Chondrocyte (in vitro differentiated cells): ENCODE measurements at regions not wholly inside any gene's neighbourhood (a gene's known extent, or its start where the extent isn't known, plus 50 kb on each side); places are given as distances from the start of the nearest gene placed in this dataset.
"Not testable (repeated sequence)": the region's sequence is repeated elsewhere in the genome, so short reads cannot be mapped to it uniquely, and the experiment has no call there.

Experiments used
- DNase-seq: peaks from one replicate; pipeline ENCODE4 v3.0.0; 2021; ENCODE audit warnings: mixed read lengths, low spot score
- H3K27ac Mint-ChIP-seq: one replicate; pipeline ENCODE4 v1.8.0; 2021; ENCODE audit warnings: mild to moderate bottlenecking, moderate library complexity, mixed read lengths; ENCODE audit not compliant: unreplicated experiment
- H3K27me3 Mint-ChIP-seq: 2 replicates; pipeline ENCODE4 v1.8.0; 2021; ENCODE audit warnings: low read depth, mixed read lengths
- H3K36me3 Mint-ChIP-seq: 2 replicates; pipeline ENCODE4 v1.8.0; 2021; ENCODE audit warnings: low read depth, mixed read lengths
- H3K4me1 Mint-ChIP-seq: 2 replicates; pipeline ENCODE4 v1.8.0; 2021; ENCODE audit warnings: low read depth, mild to moderate bottlenecking, mixed read lengths
- H3K4me3 Mint-ChIP-seq: one replicate; pipeline ENCODE4 v1.8.0; 2021; ENCODE audit warnings: mild to moderate bottlenecking, moderate library complexity, mixed read lengths; ENCODE audit not compliant: unreplicated experiment
- H3K9me3 Mint-ChIP-seq: 2 replicates; pipeline ENCODE4 v1.8.0; 2021; ENCODE audit warnings: low read depth, mixed read lengths
- CTCF ChIP-seq: fragments of 200-600 bp; sonication (generic); IDR thresholded peaks from 2 replicates; pipeline ENCODE4 v1.5.0; 2021; ENCODE audit warnings: antibody characterized with exemption, mild to moderate bottlenecking, moderate library complexity

- no peak overlapping the region for H3K27ac Mint-ChIP-seq
- H3K9me3 Mint-ChIP-seq, result peaks cover 15% of the 10 kb centered on the region
- no peaks in the 10 kb centered on the region for H3K4me1 Mint-ChIP-seq
- no peaks in the 10 kb centered on the region for H3K36me3 Mint-ChIP-seq
- no peak for DNase-seq
- no peak for TF ChIP-seq CTCF
- peaks cover 8% of the 10 kb centered on the region for H3K27me3 Mint-ChIP-seq
- H3K4me3 Mint-ChIP-seq, result no peak overlapping the region
Observed at GRCh38 chr12:131311764-131312163, 358.1 kb downstream of the ADGRD1 start.

- not testable (repeated sequence) for DNase-seq, H3K36me3 Mint-ChIP-seq, H3K4me3 Mint-ChIP-seq, H3K4me1 Mint-ChIP-seq, H3K27ac Mint-ChIP-seq, H3K27me3 Mint-ChIP-seq
- peaks cover 15% of the 10 kb centered on the region for H3K9me3 Mint-ChIP-seq
Observed at GRCh38 chr12:131312382-131312781, 358.7 kb downstream of the ADGRD1 start.

GRCh38 chr12:131312793-131313545 lies 359.3 kb downstream of the ADGRD1 start:
- no peak overlapping the region for H3K27ac Mint-ChIP-seq
- TF ChIP-seq CTCF, result no peak
- H3K9me3 Mint-ChIP-seq, result peaks cover 17% of the 10 kb centered on the region
- no peaks in the 10 kb centered on the region for H3K4me1 Mint-ChIP-seq
- H3K4me3 Mint-ChIP-seq, result no peak overlapping the region
- no peaks in the 10 kb centered on the region for H3K36me3 Mint-ChIP-seq
- no peak for DNase-seq
- peaks cover 8% of the 10 kb centered on the region for H3K27me3 Mint-ChIP-seq

- peaks cover 8% of the 10 kb centered on the region for H3K27me3 Mint-ChIP-seq
- no peak for DNase-seq
- no peak for TF ChIP-seq CTCF
- H3K4me1 Mint-ChIP-seq, result no peaks in the 10 kb centered on the region
- peaks cover 16% of the 10 kb centered on the region for H3K9me3 Mint-ChIP-seq
- no peak overlapping the region for H3K4me3 Mint-ChIP-seq
- H3K36me3 Mint-ChIP-seq, result no peaks in the 10 kb centered on the region
- H3K27ac Mint-ChIP-seq, result no peak overlapping the region
Observed at GRCh38 chr12:131313635-131314034, 359.9 kb downstream of the ADGRD1 start.

GRCh38 chr12:131314524-131315090 lies 360.9 kb downstream of the ADGRD1 start:
- no peak for TF ChIP-seq CTCF
- Mint-ChIP-seq H3K27ac (no peak overlapping the region), H3K27me3 (peaks cover 8% of the 10 kb centered on the region), H3K36me3 (no peaks in the 10 kb centered on the region), H3K9me3 (peaks cover 21% of the 10 kb centered on the region), H3K4me3 (no peak overlapping the region), H3K4me1 (no peaks in the 10 kb centered on the region)
- DNase-seq, result no peak

GRCh38 chr12:131315601-131316000 lies 361.9 kb downstream of the ADGRD1 start:
- Mint-ChIP-seq H3K9me3 (peaks cover 26% of the 10 kb centered on the region), H3K4me1 (no peaks in the 10 kb centered on the region), H3K4me3 (no peak overlapping the region), H3K27ac (no peak overlapping the region), H3K27me3 (peaks cover 3% of the 10 kb centered on the region), H3K36me3 (no peaks in the 10 kb centered on the region)
- TF ChIP-seq CTCF, result no peak
- DNase-seq, result no peak
